GM12878 (cell line): ENCODE measurements at regions not wholly inside any gene's neighbourhood (a gene's known extent, or its start where the extent isn't known, plus 50 kb on each side); places are given as distances from the start of the nearest gene placed in this dataset.

Source experiments
- ATAC-seq: fragments of 200-7000 bp; cut with Tn5 transposase; 3 replicates; pipeline ENCODE4 v1.9.1; 2020; ENCODE audit warnings: mild to moderate bottlenecking, moderate library complexity
- BruUV-seq: library from RNA; stranded (reverse); fragments of 400-500 nt; replicated peaks from 2 replicates; lab custom pipeline; 2021; lab: Mats Ljungman, UMichigan
- CTCF ChIA-PET: fragments of 300-600 bp; sonication (Branson Sonifier 250); formaldehyde crosslinking; extraction: SDS; loops from one replicate; lab custom pipeline; 2021; ENCODE audit warnings: inconsistent platforms; lab: Yijun Ruan, JAX
- POLR2A ChIA-PET: fragments of 350-600 bp; formaldehyde crosslinking; extraction: SDS; loops from one replicate; lab custom pipeline; 2021; ENCODE audit warnings: inconsistent platforms; lab: Charles Lee
- RAD21 ChIA-PET: fragments of 300-600 bp; sonication (Branson Sonifier 250); formaldehyde crosslinking; loops from one replicate; lab custom pipeline; 2023; ENCODE audit warnings: antibody characterized with exemption; ENCODE audit not compliant: unreplicated experiment; lab: Charles Lee
- SMC1A ChIA-PET: fragments of 300-600 bp; sonication (Branson Sonifier 250); formaldehyde crosslinking; loops from one replicate; lab custom pipeline; 2023; ENCODE audit not compliant: unreplicated experiment, uncharacterized antibody; lab: Charles Lee
- DNase-seq: peaks from one replicate; pipeline ENCODE4 v3.0.0-alpha.2; 2011; ENCODE audit warnings: low read depth, low spot score
- FAIRE-seq: peaks from 3 replicates; lab custom pipeline; 2011; peaks lifted over from hg19 to GRCh38; lab: Jason Lieb, UNC
- H2AFZ ChIP-seq: 2 replicates; pipeline ENCODE4 v1.6.0; 2011; ENCODE audit warnings: low read depth, low read length, control low read depth; ENCODE audit not compliant: control insufficient read depth
- H3K27ac ChIP-seq: 2 replicates; pipeline ENCODE4 v1.5.1; 2011; ENCODE audit warnings: control low read depth; ENCODE audit not compliant: control insufficient read depth, insufficient read depth
- H3K27me3 ChIP-seq, 2 experiments: replicated peaks in 1 of 2; 2 replicates each; pipeline versions ENCODE4 v1.6.0 to v1.6.1; 2011; ENCODE audit warnings: low read length in 1 of 2; ENCODE audit not compliant: control insufficient read depth in 2 of 2, insufficient read depth in 2 of 2
- H3K36me3 ChIP-seq, 2 experiments: 2 replicates each; pipeline ENCODE4 v1.5.1; 2011; ENCODE audit warnings: low read length in 1 of 2; ENCODE audit not compliant: control insufficient read depth in 2 of 2, insufficient read depth in 2 of 2
- H3K4me1 ChIP-seq: 2 replicates; pipeline ENCODE4 v1.6.1; 2011; ENCODE audit warnings: mild to moderate bottlenecking, low read length, moderate library complexity, mixed read lengths; ENCODE audit not compliant: control insufficient read depth, insufficient read depth
- H3K4me2 ChIP-seq: 2 replicates; pipeline ENCODE4 v1.6.0; 2011; ENCODE audit warnings: control low read depth; ENCODE audit not compliant: control insufficient read depth, insufficient read depth
- H3K4me3 ChIP-seq: fragments of 200-600 bp; sonication (generic); 2 replicates; pipeline ENCODE4 v1.5.1; 2016
- H3K79me2 ChIP-seq: 2 replicates; pipeline ENCODE4 v1.6.0; 2011; ENCODE audit warnings: low read length; ENCODE audit not compliant: control insufficient read depth, insufficient read depth
- H3K9ac ChIP-seq: 2 replicates; pipeline ENCODE4 v1.8.0; 2011; ENCODE audit warnings: low read length, control low read depth, mixed read lengths; ENCODE audit not compliant: control insufficient read depth, insufficient read depth
- H3K9me3 ChIP-seq: replicated peaks from 3 replicates; pipeline ENCODE4 v1.5.1; 2011; ENCODE audit warnings: mild to moderate bottlenecking, low read length; ENCODE audit not compliant: control insufficient read depth, insufficient read depth
- H4K20me1 ChIP-seq: 2 replicates; pipeline ENCODE4 v1.6.0; 2011; ENCODE audit not compliant: control insufficient read depth, insufficient read depth
- BMI1 ChIP-seq: fragments of 450-650 bp; IDR thresholded peaks from 2 replicates; pipeline ENCODE4 v1.6.1; 2016; ENCODE audit warnings: mild to moderate bottlenecking, moderate library complexity, borderline replicate concordance
- BRCA1 ChIP-seq: IDR thresholded peaks from 2 replicates; pipeline ENCODE4 v1.6.1; 2011; ENCODE audit warnings: low read depth, low read length, improper control_type of control experiment
- DPF2 ChIP-seq: fragments of 450-650 bp; IDR thresholded peaks from 2 replicates; pipeline ENCODE4 v1.6.1; 2017; ENCODE audit warnings: mild to moderate bottlenecking
- GATAD2B ChIP-seq: fragments of 450-650 bp; conservative IDR thresholded peaks from 2 replicates; pipeline ENCODE4 v1.6.1; 2017; ENCODE audit warnings: low read depth, mild to moderate bottlenecking, moderate library complexity
- IRF3 ChIP-seq: fragments of 450-650 bp; IDR thresholded peaks from 2 replicates; pipeline ENCODE4 v1.6.1; 2014; ENCODE audit warnings: mild to moderate bottlenecking
- IRF4 ChIP-seq: IDR thresholded peaks from 2 replicates; pipeline ENCODE4 v1.6.1; 2011; ENCODE audit warnings: low read depth, low read length
- MYB ChIP-seq: fragments of 150-350 bp; IDR thresholded peaks from 2 replicates; pipeline ENCODE4 v1.6.1; 2014; ENCODE audit warnings: mild to moderate bottlenecking, low read depth, low read length, borderline replicate concordance
- WRNIP1 ChIP-seq: IDR thresholded peaks from 2 replicates; pipeline ENCODE4 v1.6.1; 2011; ENCODE audit warnings: low read depth, low read length, improper control_type of control experiment, borderline replicate concordance
- ZNF207 ChIP-seq: fragments of 450-650 bp; IDR thresholded peaks from 2 replicates; pipeline ENCODE4 v1.6.1; 2014; ENCODE audit warnings: antibody characterized with exemption, mild to moderate bottlenecking, borderline replicate concordance
- WGBS: methylation state at CpG from one replicate; pipeline ENCODE4 v1.1.6; 2016; ENCODE audit warnings: low lambda C conversion rate; ENCODE audit not compliant: insufficient replicate concordance, insufficient coverage; ENCODE audit errors: missing lambda C conversion rate; 5-methylcytosine and 5-hydroxymethylcytosine counted together
- in situ Hi-C: fragments of 300-500 bp; cut with MboI; formaldehyde crosslinking; loops from 9 replicates; pipeline ENCODE4 v1.14.3; 2018; ENCODE audit warnings: mixed read lengths
- intact Hi-C: fragments of 100-400 bp; cut with micrococcal nuclease; formaldehyde crosslinking; loops from one replicate; pipeline ENCODE4 v1.14.2; 2022; ENCODE audit not compliant: unreplicated experiment
- TF ChIP-seq, protein P1 (sequence below): fragments of 450-650 bp; IDR thresholded peaks from 2 replicates; pipeline ENCODE4 v1.6.1; 2017; ENCODE audit warnings: mild to moderate bottlenecking, moderate library complexity
- TF ChIP-seq, protein P2 (sequence below): IDR thresholded peaks from 2 replicates; pipeline ENCODE4 v1.6.1; 2011; ENCODE audit warnings: low read depth, low read length, improper control_type of control experiment, borderline replicate concordance
- TF ChIP-seq, protein P3 (sequence below): fragments of 150-350 bp; IDR thresholded peaks from 2 replicates; pipeline ENCODE4 v1.6.1; 2016; ENCODE audit warnings: low read depth, low read length
- TF ChIP-seq, protein P4 (sequence below): fragments of 450-650 bp; IDR thresholded peaks from 2 replicates; pipeline ENCODE4 v1.6.1; 2017; ENCODE audit warnings: mild to moderate bottlenecking, low read depth, inconsistent platforms; ENCODE audit not compliant: poor library complexity, severe bottlenecking

- TF ChIP-seq, protein P1, sequence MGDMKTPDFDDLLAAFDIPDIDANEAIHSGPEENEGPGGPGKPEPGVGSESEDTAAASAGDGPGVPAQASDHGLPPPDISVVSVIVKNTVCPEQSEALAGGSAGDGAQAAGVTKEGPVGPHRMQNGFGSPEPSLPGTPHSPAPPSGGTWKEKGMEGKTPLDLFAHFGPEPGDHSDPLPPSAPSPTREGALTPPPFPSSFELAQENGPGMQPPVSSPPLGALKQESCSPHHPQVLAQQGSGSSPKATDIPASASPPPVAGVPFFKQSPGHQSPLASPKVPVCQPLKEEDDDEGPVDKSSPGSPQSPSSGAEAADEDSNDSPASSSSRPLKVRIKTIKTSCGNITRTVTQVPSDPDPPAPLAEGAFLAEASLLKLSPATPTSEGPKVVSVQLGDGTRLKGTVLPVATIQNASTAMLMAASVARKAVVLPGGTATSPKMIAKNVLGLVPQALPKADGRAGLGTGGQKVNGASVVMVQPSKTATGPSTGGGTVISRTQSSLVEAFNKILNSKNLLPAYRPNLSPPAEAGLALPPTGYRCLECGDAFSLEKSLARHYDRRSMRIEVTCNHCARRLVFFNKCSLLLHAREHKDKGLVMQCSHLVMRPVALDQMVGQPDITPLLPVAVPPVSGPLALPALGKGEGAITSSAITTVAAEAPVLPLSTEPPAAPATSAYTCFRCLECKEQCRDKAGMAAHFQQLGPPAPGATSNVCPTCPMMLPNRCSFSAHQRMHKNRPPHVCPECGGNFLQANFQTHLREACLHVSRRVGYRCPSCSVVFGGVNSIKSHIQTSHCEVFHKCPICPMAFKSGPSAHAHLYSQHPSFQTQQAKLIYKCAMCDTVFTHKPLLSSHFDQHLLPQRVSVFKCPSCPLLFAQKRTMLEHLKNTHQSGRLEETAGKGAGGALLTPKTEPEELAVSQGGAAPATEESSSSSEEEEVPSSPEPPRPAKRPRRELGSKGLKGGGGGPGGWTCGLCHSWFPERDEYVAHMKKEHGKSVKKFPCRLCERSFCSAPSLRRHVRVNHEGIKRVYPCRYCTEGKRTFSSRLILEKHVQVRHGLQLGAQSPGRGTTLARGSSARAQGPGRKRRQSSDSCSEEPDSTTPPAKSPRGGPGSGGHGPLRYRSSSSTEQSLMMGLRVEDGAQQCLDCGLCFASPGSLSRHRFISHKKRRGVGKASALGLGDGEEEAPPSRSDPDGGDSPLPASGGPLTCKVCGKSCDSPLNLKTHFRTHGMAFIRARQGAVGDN: no peak
- TF ChIP-seq DPF2 (no peak), BRCA1 (no peak), BMI1 (no peak), WRNIP1 (no peak)
- TF ChIP-seq, protein P2, sequence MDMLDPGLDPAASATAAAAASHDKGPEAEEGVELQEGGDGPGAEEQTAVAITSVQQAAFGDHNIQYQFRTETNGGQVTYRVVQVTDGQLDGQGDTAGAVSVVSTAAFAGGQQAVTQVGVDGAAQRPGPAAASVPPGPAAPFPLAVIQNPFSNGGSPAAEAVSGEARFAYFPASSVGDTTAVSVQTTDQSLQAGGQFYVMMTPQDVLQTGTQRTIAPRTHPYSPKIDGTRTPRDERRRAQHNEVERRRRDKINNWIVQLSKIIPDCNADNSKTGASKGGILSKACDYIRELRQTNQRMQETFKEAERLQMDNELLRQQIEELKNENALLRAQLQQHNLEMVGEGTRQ: no peak
Observed at GRCh38 chr12:115312901-115313300, 628.9 kb upstream of the TBX3 start (continued).

DNA sequence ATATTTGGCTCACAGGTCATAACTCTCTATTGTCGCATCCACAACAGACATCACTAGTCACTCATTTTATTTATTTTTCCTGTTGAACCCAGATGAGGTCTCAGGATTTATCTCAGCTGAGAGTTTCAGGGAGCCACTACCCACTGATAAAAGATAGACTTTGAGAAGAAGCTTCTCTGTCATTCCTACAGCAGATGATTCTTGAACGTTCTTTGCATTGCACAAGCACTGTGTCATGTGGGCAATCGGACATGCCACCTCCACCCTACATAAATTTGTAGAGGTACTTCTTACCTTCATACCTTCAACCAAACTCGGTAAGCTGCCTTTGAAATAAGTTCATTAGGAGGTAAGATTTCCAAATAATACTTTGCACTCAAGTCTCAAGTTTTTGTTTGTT is 627.9 kb upstream of the TBX3 start:
- Histone ChIP-seq H4K20me1 (no peaks in the 10 kb centered on the region), H3K36me3 (no peaks in the 10 kb centered on the region), H3K4me1 (no peaks in the 10 kb centered on the region), H2AFZ (no peak overlapping the region), H3K9ac (no peak overlapping the region), H3K27ac (no peak overlapping the region), H3K4me3 (no peak overlapping the region), H3K4me2 (no peak overlapping the region), H3K79me2 (no peaks in the 10 kb centered on the region), H3K27me3 (no peaks in the 10 kb centered on the region), H3K9me3 (0 out of 3 replicates have a peak, but pooled peaks cover 1% of the 10 kb centered on the region)
- in situ Hi-C loops (no loop called here), intact Hi-C loops (no loop called here)
- DNase-seq (no peak), ATAC-seq (no peak), FAIRE-seq (no peak)
- ChIA-PET CTCF (no interaction called here), SMC1A (no interaction called here), RAD21 (no interaction called here), POLR2A (no interaction called here)
- 38% methylated on average over 4 of the region's 4 CpGs for WGBS
- no TSS peak for BruUV-seq
- no peak for TF ChIP-seq ZNF207
- TF ChIP-seq GATAD2B: no peak
- no peak for TF ChIP-seq IRF3
- TF ChIP-seq MYB: no peak
- TF ChIP-seq IRF4: no peak
- TF ChIP-seq, protein P3, sequence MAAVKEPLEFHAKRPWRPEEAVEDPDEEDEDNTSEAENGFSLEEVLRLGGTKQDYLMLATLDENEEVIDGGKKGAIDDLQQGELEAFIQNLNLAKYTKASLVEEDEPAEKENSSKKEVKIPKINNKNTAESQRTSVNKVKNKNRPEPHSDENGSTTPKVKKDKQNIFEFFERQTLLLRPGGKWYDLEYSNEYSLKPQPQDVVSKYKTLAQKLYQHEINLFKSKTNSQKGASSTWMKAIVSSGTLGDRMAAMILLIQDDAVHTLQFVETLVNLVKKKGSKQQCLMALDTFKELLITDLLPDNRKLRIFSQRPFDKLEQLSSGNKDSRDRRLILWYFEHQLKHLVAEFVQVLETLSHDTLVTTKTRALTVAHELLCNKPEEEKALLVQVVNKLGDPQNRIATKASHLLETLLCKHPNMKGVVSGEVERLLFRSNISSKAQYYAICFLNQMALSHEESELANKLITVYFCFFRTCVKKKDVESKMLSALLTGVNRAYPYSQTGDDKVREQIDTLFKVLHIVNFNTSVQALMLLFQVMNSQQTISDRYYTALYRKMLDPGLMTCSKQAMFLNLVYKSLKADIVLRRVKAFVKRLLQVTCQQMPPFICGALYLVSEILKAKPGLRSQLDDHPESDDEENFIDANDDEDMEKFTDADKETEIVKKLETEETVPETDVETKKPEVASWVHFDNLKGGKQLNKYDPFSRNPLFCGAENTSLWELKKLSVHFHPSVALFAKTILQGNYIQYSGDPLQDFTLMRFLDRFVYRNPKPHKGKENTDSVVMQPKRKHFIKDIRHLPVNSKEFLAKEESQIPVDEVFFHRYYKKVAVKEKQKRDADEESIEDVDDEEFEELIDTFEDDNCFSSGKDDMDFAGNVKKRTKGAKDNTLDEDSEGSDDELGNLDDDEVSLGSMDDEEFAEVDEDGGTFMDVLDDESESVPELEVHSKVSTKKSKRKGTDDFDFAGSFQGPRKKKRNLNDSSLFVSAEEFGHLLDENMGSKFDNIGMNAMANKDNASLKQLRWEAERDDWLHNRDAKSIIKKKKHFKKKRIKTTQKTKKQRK: no peak
- TF ChIP-seq, protein P4, sequence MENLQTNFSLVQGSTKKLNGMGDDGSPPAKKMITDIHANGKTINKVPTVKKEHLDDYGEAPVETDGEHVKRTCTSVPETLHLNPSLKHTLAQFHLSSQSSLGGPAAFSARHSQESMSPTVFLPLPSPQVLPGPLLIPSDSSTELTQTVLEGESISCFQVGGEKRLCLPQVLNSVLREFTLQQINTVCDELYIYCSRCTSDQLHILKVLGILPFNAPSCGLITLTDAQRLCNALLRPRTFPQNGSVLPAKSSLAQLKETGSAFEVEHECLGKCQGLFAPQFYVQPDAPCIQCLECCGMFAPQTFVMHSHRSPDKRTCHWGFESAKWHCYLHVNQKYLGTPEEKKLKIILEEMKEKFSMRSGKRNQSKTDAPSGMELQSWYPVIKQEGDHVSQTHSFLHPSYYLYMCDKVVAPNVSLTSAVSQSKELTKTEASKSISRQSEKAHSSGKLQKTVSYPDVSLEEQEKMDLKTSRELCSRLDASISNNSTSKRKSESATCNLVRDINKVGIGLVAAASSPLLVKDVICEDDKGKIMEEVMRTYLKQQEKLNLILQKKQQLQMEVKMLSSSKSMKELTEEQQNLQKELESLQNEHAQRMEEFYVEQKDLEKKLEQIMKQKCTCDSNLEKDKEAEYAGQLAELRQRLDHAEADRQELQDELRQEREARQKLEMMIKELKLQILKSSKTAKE: no peak
